GM18868 (cell line): ENCODE measurements at regions not wholly inside any gene's neighbourhood (a gene's known extent, or its start where the extent isn't known, plus 50 kb on each side); places are given as distances from the start of the nearest gene placed in this dataset.
"Not testable (repeated sequence)": the region's sequence is repeated elsewhere in the genome, so short reads cannot be mapped to it uniquely, and the experiment has no call there.

Source experiments
- ATAC-seq: cut with Tn5 transposase; IDR thresholded peaks from one replicate; pipeline ENCODE4 v1.9.1; 2021; ENCODE audit warnings: mild to moderate bottlenecking, moderate library complexity; ENCODE audit not compliant: unreplicated experiment

DNA sequence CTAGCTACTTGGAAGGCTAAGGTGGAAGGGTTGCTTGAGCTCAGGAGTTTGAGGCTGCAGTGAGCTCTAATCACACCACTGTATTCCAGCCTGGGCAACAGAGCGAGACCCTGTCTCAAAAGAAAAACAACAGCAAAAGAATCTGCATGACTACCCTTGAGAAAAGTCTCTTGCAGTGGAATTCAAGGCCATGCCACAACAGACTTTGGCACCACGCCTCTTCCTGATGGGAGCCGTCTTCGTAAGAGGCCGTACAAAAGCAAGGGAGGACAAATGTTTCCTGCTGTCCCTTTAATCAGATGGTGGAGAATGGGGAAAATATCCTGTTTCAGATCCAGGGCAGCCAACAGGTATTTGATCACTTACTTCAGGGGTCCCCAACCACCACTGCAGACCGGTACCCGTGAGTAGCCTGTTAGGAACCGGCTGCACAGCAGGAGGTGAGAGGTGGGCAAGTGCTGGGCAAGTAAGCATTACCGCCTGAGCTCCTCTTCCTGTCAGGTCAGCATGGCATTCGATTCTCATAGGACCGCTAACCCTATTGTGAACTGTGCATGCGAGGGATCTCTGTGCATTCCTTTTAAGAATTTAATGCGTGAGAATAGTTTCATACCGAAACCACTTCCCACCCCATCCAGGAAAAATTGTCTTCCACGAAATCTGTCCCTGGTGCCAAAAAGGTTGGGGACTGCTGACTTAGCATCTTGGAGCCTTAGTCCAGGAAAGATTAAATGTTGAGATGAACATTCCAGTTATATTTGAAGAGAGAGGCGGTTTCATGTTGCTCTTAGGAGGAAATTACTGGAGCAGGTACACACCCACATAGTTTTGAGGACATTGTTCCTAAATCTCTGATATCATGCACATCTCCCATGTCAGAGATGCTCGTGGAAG lies 94.4 kb upstream of the XPO1 start:
- ATAC-seq: no peak

GRCh38 chr2:61631321-61631720 lies 93.2 kb upstream of the XPO1 start:
- no peak for ATAC-seq

- no peak for ATAC-seq
Observed at GRCh38 chr2:61626827-61627226, 88.7 kb upstream of the XPO1 start.

DNA sequence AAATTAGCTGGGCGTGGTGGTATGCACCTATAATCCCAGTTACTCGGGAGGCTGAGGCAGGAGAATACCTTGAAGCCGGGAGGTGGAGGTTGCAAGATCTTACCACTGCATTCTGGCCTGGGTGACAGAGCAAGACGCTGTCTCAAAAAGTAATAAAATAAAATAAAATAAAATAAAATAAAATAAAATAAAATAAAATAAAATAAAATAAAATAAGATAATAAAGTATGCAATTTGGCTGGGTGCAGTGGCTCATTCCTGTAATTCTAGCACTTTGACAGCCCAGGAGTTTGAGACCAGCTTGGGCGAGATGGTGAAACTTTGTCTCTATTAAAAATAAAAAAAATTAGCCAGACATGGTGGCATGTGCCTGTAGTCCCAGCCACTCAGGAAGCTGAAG lies 85.6 kb upstream of the XPO1 start:
- ATAC-seq: no peak

DNA sequence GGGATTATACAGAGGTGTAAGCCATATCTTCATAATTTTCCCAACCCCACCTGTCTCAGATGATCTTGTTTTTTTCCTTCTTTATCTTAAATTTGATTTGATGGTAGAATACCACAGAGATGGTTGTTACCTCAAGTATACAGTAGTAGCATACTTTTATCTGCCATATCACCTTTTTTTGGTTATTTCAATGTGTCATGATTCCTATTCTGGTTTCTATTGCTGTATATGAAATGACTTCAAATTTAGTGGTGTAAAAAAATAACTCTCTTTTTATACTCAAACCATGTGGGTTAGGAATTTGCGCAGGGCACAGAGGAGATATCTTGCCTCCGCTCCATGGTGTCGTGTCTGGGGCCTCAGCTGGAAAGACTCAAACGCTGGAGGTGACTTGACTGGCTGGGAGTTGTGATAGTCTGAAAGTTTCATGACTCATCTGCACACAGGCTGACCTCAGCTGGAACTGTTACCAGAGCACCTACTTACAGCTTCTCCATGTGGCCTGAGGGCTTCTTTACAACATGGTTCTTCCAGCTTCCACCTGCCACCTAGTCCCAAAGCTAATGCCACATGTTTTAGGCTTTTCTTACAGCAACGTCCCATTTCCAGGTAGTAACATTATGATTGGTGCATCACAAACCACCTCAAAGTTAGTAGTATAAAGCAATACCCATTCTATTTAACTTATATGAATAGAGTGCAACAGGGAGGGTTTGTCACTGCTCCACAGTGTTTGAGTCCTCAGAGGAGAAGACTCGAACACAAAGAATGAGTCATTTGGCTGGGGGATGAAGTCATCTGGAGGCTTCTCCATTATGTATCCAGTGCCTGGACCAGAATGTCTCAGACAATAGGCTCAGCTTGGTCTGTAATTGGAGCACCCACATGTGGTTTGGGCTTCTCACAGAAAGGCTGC lies 82.3 kb upstream of the XPO1 start:
- peak; percentile 79 for ATAC-seq

DNA sequence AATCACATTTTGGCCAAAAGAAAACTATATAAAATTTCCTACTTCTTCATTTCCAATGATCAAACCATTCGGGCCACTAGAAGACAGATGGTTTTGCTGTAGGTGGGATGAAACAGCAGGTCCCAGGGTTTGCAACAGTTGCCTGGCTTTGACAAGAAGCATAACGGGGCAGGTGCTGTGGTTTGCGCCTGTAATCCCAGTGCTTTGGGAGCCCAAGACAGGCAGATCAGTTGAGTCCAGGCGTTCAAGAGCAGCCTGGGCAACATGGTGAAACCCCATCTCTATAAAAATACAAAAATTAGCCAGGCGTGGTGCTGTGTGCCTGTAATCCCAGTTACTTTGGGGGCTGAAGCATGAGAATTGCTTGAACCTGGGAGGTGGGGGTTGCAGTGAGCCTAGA lies 81.4 kb upstream of the XPO1 start:
- ATAC-seq: no peak

GRCh38 chr2:61617610-61618009 lies 79.5 kb upstream of the XPO1 start:
- no peak for ATAC-seq

DNA sequence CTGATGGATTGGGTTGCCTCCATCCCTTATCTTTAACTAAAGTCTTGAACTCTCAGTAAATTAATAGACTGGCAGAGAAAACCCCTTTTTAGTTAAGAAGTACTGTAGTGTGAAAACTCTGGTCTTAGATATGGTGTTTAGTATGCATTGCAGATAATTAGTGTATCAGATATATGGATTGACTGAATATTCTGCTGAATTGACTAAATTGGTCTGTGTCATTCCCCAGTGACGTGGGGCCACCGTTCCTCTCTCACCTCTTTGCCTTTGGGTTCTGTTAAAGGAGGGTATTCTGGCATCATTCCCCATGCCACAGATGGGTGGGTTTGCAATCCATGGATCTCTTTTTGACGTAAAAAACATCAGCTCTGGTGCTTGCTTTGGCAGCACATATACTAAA lies 67.1 kb upstream of the XPO1 start:
- no peak for ATAC-seq

GRCh38 chr2:61604433-61604832 lies 66.3 kb upstream of the XPO1 start:
- ATAC-seq: no peak

- not testable (repeated sequence) for ATAC-seq
Observed at GRCh38 chr2:61598515-61599156, 60.5 kb upstream of the XPO1 start.

GRCh38 chr2:61597300-61598289 lies 59.4 kb upstream of the XPO1 start:
- ATAC-seq: no peak

DNA sequence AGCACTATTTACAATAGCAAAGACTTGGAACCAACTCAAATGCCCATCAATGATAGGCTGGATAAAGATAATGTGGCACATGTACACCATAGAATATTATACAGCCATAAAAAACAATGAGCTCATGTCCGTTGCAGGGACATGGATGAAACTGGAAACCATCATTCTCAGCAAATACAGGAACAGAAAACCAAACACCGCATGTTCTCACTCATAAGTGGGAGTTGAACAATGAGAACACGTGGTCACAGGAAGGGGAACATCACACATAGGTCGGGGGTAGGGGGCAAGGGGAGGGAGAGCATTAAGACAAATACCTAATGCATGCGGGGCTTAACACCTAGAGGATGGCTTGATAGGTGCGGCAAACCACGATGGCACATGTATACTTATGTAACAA lies 56.0 kb upstream of the XPO1 start:
- not testable (repeated sequence) for ATAC-seq

DNA sequence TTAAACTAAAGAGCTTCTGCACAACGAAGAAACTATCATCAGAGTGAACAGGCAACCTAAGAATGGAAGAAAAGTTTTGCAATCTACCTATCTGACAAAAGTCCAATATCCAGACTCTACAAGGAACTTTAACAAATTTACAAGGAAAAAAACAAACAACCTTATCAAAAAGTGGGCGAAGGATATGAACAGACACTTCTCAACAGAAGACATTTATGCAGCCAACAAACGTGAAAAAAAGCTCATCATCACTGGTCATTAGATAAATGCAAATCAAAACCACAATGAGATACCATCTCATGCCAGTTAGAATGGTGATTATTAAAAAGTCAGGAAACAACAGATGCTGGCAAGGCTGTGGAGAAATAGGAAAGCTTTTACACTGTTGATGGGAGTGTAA lies 55.5 kb upstream of the XPO1 start:
- not testable (repeated sequence) for ATAC-seq

DNA sequence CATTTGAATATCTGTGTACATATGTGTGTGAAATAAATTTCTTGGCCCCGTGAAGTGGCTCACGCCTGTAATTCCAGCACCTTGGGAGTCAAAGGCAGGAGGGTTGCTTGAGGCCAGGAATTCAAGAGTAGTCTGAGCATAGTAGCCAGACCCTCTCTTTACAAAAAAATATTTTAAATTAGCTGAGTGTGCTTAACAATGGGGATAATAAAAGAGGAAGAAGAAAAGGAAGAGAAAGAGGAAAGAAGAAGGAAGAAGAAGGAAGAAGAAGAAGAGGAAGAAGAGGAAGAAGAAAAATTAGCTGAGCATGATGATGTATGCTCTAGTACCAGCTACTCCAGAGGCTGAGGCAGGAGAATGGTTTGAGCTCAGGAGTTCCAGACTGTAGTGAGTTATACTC lies 52.1 kb upstream of the XPO1 start:
- ATAC-seq: no peak

- ATAC-seq: no peak
Observed at GRCh38 chr2:61588566-61588965, 50.4 kb upstream of the XPO1 start.
